Activated naive CD8-positive, alpha-beta T cell treated with anti-CD3 and anti-CD28 coated beads, Interleukin-2, amount 50 U/mL, for 16 hours (primary cell): ENCODE measurements at regions not wholly inside any gene's neighbourhood (a gene's known extent, or its start where the extent isn't known, plus 50 kb on each side); places are given as distances from the start of the nearest gene placed in this dataset.

Experiments used
- DNase-seq: peaks from one replicate; pipeline ENCODE4 v3.0.0-alpha.2; 2020; ENCODE audit warnings: low read depth, low spot score

DNA sequence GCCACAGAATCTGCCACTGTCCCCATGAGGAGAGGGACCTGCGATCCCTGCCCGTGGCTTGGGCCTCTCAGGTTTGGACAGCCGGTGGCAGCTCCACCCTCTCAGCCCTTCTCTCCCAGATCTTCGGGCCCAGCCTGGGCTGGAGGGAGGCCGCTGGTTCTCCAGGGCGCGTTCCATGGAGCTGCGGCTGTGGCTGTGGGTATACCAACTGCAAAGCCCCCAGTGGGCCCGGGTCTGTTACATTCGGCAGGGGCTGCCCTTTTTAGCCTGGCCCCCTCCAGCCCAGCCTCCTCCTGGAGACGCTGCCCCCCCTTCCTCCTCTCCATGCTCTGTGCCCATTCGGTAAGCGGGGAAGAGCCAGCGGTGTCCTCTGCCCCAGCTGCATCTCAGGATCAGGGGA lies 64.7 kb upstream of the ZNF469 start:
- no peak for DNase-seq

- no peak for DNase-seq
Measured at GRCh38 chr16:88318521-88318920, 64.2 kb upstream of the ZNF469 start.

DNA sequence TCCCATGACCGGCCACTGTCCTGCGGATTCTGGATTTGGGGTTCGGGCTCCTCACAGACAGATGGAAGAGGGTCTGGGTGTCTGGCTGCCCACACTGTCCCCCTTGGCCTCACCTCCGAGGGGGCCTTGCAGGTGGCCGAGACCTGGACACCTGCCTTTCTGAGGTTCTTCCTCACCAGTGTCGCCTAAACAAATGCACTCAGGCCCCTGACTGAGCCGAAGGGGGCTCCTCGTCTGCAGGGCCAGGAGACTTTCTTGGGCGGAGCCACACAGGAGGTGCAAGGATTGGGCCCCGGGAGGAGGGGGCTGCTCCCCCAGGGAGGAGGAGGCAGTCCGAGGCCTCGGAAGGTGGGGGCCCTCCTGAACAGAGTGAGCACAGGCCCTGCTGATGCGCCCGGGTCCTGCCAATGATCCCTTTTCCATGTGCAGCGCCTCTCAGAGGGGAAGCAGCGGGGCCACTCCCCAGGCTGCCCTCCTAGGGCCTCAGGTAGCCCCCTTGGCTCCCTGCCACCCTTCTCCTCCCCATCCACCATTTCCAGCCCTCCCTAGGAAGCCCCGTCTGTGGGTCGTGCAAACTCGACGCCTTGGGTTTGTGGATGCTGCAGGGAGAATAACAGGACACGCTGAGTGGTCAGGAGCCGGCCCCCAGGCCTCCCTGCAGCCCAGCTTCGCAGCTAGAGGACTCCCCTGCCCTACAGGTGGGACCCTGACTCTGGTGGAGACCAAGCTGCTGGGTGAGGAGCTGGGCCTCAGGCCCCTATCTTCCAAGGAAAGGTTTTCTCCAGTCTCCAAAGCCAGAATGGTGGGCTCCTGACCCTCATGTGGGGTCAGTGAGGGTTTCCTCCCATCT lies 63.4 kb upstream of the ZNF469 start:
- DNase-seq: no peak

DNA sequence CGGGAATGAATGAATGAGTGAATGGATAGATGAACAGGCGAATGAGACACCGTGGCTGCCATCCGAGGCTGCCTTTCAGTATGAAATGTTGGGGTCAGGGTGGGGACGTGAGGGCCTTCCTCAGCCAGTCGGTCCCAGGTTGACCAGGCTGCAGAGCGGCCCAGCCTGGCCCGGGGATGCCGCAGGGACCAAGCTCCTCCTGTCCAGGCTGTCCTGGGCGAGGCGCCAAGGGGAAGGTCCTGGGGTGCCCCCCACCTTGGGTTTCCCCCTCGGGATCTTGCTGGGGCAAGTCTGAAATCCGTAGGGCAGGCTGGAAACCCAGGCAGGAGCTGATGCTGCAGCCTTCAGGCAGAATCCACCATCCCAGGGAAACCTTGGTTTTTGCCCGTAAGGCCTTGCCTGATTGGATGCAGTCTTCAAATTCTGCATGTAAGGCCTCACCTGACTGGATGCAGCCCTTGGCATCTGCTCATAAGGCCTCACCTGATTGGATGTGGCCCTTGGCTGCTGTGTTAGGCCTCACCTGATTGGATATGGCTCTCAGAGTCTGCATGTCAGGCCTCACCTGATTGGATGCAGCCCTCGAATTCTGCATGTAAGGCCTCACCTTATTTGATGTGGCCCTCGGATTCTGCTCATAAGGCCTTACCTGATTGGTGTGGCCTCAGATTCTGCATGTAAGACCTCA lies 61.7 kb upstream of the ZNF469 start:
- no peak for DNase-seq

- no peak for DNase-seq
Measured at GRCh38 chr16:88321635-88322499, 60.9 kb upstream of the ZNF469 start.

GRCh38 chr16:88322500-88322970 lies 60.2 kb upstream of the ZNF469 start:
- no peak for DNase-seq

DNA sequence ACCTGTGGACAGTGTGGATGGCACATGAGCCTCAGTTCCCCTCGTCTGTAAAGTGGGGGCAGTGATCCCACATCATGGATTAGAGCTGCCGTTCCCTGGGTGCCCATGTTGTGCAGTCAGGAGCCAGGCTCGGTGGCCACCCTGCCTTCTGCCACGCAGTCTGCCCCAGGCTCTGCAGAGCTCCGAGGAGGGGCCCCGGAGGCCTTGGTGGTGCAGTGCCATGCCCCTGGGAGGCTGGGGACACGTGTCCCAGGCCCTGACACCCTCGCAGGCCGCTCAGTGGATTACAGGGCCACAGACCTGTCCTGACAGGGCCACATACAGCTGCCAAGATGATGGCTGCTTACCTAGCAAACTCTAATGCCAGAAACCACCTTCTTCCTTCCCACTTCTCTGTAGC lies 59.7 kb upstream of the ZNF469 start:
- DNase-seq: no peak

- no peak for DNase-seq
Measured at GRCh38 chr16:88323546-88324330, 59.0 kb upstream of the ZNF469 start.

DNA sequence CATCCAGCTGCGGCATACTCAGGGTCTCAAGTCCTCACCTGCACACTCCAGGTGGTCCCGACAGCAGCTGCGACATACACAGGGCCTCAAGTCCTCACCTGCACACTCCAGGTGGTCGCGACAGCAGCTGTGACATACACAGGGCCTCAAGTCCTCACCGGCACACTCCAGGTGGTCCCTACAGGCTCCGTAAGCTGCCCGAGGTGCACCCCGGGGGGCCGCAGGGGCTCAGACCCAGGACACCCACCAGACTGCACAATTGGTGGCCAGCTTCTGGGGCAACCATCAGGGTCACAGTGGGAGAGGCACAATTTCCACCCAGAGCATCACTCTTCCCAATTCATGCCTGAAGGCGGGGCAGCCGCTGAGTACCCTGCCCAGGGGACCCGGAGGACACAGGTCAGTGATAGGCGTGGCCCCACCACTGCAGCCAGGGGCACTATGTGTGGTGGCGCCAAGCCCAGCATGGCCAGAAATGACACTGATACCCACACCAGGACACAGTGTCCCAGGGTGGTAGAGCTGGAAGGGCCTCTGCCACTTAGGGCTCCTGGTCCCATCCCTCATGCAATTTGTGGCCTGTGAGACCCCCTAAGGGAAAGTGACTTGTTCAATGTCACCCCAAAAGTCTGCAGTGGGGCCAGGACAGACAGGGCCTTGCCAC lies 57.5 kb upstream of the ZNF469 start:
- DNase-seq: no peak

- DNase-seq: no peak
Measured at GRCh38 chr16:88325976-88326375, 56.8 kb upstream of the ZNF469 start.

- DNase-seq: no peak
Measured at GRCh38 chr16:88326611-88327485, 55.9 kb upstream of the ZNF469 start.

DNA sequence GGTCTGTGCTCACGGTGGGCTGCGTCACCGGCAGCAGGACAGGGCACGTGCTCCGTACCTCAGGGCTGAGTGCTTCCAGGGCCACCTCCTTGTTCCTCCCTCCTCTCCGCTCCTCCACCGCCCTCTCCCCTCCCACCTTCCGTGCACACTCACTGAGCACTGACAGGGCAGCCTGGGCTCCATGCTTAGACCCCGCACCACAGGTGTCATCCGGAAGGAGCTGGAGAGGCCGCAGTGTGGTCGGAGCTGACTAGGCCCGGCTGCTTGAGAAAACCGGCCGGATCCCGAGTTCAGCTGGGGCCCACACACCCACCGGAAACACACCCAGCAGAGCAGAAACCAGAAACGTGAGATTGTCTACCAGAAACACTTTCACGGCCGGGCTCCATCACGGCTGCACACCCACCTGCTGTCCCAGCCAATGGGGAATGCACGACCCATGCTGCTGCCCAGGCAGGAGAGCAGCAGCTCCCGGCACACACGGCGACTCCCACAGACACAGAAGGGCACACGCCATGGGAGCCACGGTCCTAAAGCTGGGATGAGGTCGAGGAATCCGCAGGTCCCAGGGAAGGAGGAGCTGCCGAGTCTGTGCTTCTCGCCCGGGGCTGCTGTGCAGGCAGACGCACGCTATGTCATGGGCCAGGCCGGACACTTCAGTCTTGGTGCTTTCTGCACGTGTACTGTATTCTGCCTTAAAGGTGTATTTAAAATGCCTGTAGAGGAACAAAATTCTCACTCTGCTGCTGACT lies 55.0 kb upstream of the ZNF469 start:
- no peak for DNase-seq

- no peak for DNase-seq
Measured at GRCh38 chr16:88328313-88328980, 54.3 kb upstream of the ZNF469 start.

DNA sequence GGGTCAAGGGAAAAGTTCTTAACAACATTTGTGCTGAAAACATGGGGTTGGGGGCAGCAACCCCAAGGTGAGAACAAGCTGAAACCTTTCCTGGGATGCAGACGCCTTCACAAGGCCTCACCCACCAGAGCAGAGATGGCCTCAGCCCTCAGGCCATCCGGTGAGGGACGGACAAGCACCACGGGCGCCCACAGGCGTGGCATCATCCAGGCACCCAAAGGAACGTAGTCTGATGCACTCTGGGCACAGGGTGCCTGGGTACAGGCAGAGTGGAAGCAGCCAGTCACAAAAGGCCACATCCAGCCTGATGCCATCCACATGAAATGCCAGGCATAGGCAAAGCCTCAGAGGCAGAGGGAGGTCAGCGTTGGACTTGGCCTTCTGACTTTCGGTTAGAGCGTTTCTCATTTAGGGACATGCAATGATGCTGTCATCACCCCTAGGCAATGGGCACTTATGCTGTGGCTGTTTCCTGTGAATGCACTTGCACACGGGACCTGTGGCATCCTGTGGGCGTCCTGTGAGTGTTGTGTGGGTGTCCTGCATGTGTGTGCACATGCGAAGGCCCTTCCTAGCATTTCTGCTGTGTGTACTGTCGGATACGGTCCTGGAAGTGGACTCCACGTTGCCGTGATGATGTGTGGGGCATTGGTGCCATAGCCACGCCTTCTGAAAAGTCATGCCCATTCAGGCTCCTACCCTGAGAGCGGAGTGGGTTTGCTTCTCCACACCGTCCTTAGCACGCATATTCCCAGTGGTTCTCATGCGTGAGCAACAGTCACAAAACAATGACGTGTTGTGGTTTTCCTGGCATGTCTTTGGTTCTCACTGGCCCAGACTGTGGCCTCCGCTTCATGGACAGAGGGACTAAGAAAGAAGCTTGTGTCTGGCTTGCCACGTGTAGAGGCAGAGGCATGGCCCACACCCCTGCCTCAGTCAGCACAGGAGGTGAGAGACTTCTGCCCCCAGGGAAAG lies 52.7 kb upstream of the ZNF469 start:
- no peak for DNase-seq

- no peak for DNase-seq
Measured at GRCh38 chr16:88330971-88331890, 51.5 kb upstream of the ZNF469 start.
